Activated CD4-positive, alpha-beta T cell treated with anti-CD3 and anti-CD28 coated beads, Interleukin-2, amount 10 ng/mL, durations not matched to agents 7 days and 5 days (primary cell): ENCODE measurements at regions not wholly inside any gene's neighbourhood (a gene's known extent, or its start where the extent isn't known, plus 50 kb on each side); places are given as distances from the start of the nearest gene placed in this dataset.

ENCODE experiments used
- CTCF ChIA-PET: fragments of 350-600 bp; sonication (Branson Sonifier 250); formaldehyde crosslinking; loops from one replicate; lab custom pipeline; 2021; ENCODE audit warnings: antibody characterized with exemption; lab: Charles Lee
- POLR2A ChIA-PET: fragments of 350-600 bp; sonication (Branson Sonifier 250); formaldehyde crosslinking; loops from one replicate; lab custom pipeline; 2021; ENCODE audit warnings: antibody characterized with exemption; lab: Charles Lee
- DNase-seq: peaks from one replicate; pipeline ENCODE4 v3.0.0-alpha.2; 2020
- H3K27ac Mint-ChIP-seq: one replicate; pipeline ENCODE4 v1.8.0; 2021; ENCODE audit warnings: mild to moderate bottlenecking, moderate library complexity, mixed read lengths
- H3K27me3 Mint-ChIP-seq: one replicate; pipeline ENCODE4 v1.8.0; 2021; ENCODE audit warnings: mixed read lengths
- H3K36me3 Mint-ChIP-seq: one replicate; pipeline ENCODE4 v1.8.0; 2021; ENCODE audit warnings: low read depth, mixed read lengths
- H3K4me1 Mint-ChIP-seq: one replicate; pipeline ENCODE4 v1.8.0; 2021; ENCODE audit warnings: mixed read lengths
- H3K4me3 Mint-ChIP-seq: one replicate; pipeline ENCODE4 v1.8.0; 2021; ENCODE audit warnings: mild to moderate bottlenecking, moderate library complexity, mixed read lengths
- H3K9me3 Mint-ChIP-seq: one replicate; pipeline ENCODE4 v1.8.0; 2021; ENCODE audit warnings: mixed read lengths

DNA sequence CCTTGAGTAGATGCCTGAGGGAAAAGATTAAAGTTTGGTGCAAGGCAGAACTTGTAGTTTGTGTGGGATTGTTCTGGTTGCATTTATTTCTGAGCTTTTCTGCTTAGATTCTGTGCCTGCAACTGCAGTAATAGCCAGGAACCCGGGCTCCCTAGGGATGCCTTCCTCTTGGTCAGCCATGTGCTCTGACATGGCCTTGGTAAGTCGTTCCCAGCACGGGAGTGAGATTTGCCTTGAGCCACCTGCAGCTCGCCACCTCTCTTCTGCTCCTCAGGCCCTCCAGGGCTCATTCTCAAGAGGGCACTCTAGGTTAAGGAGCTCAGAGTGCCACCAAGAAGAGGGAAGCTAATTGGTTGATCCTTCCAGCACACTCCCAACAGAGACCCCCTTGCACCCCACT is 350.6 kb upstream of the MKI67 start:
- no peak overlapping the region for H3K27ac Mint-ChIP-seq
- POLR2A ChIA-PET, result no interaction called here
- H3K4me1 Mint-ChIP-seq, result no peaks in the 10 kb centered on the region
- H3K36me3 Mint-ChIP-seq, result no peaks in the 10 kb centered on the region
- no peak overlapping the region for H3K4me3 Mint-ChIP-seq
- CTCF ChIA-PET, result no interaction called here
- DNase-seq, result no peak
- H3K27me3 Mint-ChIP-seq, result peaks cover 2% of the 10 kb centered on the region
- H3K9me3 Mint-ChIP-seq, result no peaks in the 10 kb centered on the region

DNA sequence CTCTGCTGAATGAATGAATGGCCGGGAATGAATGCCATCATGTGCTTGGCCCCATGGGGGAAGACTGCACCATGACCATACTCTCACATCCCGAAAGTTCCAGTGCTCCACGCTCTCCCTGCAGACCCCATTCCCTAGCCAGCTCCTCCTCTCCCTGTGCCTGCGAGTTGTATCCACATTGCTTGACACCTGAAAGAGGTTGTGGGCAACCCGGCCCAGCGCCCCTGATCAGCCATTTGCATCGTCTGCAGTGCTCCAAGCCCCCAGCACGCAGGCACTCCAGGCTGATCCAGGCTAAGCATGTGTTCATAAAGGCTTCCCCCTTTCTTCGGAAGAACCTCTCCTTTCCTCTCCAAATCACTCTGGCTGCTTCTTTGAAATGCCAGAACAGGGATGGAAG is 354.4 kb upstream of the MKI67 start:
- POLR2A ChIA-PET, result no interaction called here
- Mint-ChIP-seq H3K4me3 (no peak overlapping the region), H3K36me3 (no peaks in the 10 kb centered on the region), H3K9me3 (no peaks in the 10 kb centered on the region), H3K27ac (no peak overlapping the region), H3K27me3 (peaks cover 2% of the 10 kb centered on the region), H3K4me1 (no peaks in the 10 kb centered on the region)
- CTCF ChIA-PET, result no interaction called here
- DNase-seq, result no peak

DNA sequence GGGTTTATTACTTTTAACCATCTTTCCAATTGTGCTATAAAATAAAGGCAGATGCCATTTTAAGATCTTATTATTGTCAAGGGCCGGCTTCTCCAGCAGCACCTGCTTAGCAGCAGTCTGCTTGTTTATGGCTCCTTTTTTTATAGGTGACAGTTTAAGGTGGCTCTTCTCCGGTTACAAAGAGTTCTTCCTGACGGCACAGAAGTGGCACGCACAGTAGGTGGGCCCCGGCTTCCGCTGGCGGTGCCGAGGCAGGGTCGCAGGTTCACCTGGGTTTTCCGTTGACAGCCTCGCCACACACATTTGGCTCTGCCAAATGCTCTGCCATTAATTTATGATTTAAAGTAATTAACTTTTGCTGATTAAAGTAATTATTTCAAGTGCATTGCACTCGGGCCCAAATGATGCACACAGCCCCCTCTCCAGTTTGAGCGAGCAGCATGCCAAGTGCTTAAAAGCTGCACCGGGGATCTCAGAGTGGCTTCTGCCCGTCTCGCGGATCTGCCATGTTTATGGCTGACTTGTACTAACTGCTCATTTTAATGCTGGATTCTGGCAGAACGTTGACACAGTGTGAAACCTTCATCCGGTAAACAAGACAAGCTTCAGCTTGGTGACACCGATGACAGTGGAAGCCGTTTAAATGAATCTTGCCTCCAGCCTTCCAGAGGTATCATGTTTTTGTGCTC is 355.1 kb upstream of the MKI67 start:
- POLR2A ChIA-PET, result no interaction called here
- no peak for DNase-seq
- no peak overlapping the region for H3K4me3 Mint-ChIP-seq
- CTCF ChIA-PET, result no interaction called here
- peaks cover 2% of the 10 kb centered on the region for H3K27me3 Mint-ChIP-seq
- H3K27ac Mint-ChIP-seq, result no peak overlapping the region
- no peaks in the 10 kb centered on the region for H3K36me3 Mint-ChIP-seq
- no peaks in the 10 kb centered on the region for H3K9me3 Mint-ChIP-seq
- H3K4me1 Mint-ChIP-seq, result no peaks in the 10 kb centered on the region

- Mint-ChIP-seq H3K4me3 (no peak overlapping the region), H3K27ac (no peak overlapping the region), H3K4me1 (no peaks in the 10 kb centered on the region), H3K9me3 (no peaks in the 10 kb centered on the region), H3K36me3 (no peaks in the 10 kb centered on the region), H3K27me3 (peaks cover 2% of the 10 kb centered on the region)
- CTCF ChIA-PET, result no interaction called here
- POLR2A ChIA-PET, result no interaction called here
- DNase-seq, result no peak
These were observed 355.8 kb upstream of the MKI67 start for GRCh38 chr10:128482052-128482451.

GRCh38 chr10:128483216-128483615 is 357.0 kb upstream of the MKI67 start:
- no peak for DNase-seq
- H3K9me3 Mint-ChIP-seq, result no peaks in the 10 kb centered on the region
- no peak overlapping the region for H3K27ac Mint-ChIP-seq
- H3K27me3 Mint-ChIP-seq, result peaks cover 2% of the 10 kb centered on the region
- H3K4me3 Mint-ChIP-seq, result no peak overlapping the region
- no peaks in the 10 kb centered on the region for H3K4me1 Mint-ChIP-seq
- ChIA-PET CTCF (no interaction called here), POLR2A (no interaction called here)
- no peaks in the 10 kb centered on the region for H3K36me3 Mint-ChIP-seq

DNA sequence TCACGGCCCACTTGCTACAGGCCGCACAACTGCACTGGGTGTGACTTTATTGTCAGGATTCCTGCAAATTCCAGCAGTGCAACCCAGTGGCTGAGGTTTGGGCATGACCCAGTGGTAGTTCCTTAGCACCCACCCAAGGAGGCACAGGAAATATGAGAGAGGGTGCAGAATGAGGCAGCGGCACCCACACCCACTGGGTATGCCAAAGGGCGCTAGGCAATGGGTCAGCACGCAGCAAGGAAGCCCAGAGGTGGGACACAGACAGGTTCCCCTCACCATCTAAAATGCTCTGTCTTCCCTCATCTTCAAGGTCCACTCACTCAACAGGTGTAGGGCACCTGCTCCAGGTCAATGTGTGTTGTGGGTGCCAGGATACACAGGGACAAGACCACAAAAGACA is 357.8 kb upstream of the MKI67 start:
- ChIA-PET POLR2A (no interaction called here), CTCF (no interaction called here)
- H3K4me3 Mint-ChIP-seq, result no peak overlapping the region
- no peaks in the 10 kb centered on the region for H3K36me3 Mint-ChIP-seq
- H3K27ac Mint-ChIP-seq, result no peak overlapping the region
- no peak for DNase-seq
- H3K9me3 Mint-ChIP-seq, result no peaks in the 10 kb centered on the region
- no peaks in the 10 kb centered on the region for H3K4me1 Mint-ChIP-seq
- H3K27me3 Mint-ChIP-seq, result peaks cover 2% of the 10 kb centered on the region

GRCh38 chr10:128485701-128486235 is 359.5 kb upstream of the MKI67 start:
- Mint-ChIP-seq H3K36me3 (no peaks in the 10 kb centered on the region), H3K4me3 (no peak overlapping the region), H3K27ac (no peak overlapping the region), H3K9me3 (no peaks in the 10 kb centered on the region), H3K4me1 (no peaks in the 10 kb centered on the region), H3K27me3 (no peaks in the 10 kb centered on the region)
- DNase-seq, result no peak
- CTCF ChIA-PET, result no interaction called here
- POLR2A ChIA-PET, result no interaction called here

GRCh38 chr10:128487517-128487916 is 361.3 kb upstream of the MKI67 start:
- POLR2A ChIA-PET, result no interaction called here
- no peaks in the 10 kb centered on the region for H3K27me3 Mint-ChIP-seq
- H3K27ac Mint-ChIP-seq, result no peak overlapping the region
- H3K36me3 Mint-ChIP-seq, result no peaks in the 10 kb centered on the region
- DNase-seq, result no peak
- CTCF ChIA-PET, result no interaction called here
- no peak overlapping the region for H3K4me3 Mint-ChIP-seq
- no peaks in the 10 kb centered on the region for H3K9me3 Mint-ChIP-seq
- H3K4me1 Mint-ChIP-seq, result no peaks in the 10 kb centered on the region

- ChIA-PET POLR2A (no interaction called here), CTCF (no interaction called here)
- H3K9me3 Mint-ChIP-seq, result no peaks in the 10 kb centered on the region
- H3K27me3 Mint-ChIP-seq, result no peaks in the 10 kb centered on the region
- H3K36me3 Mint-ChIP-seq, result no peaks in the 10 kb centered on the region
- DNase-seq, result no peak
- H3K27ac Mint-ChIP-seq, result peak overlapping the region; percentile 13
- H3K4me3 Mint-ChIP-seq, result no peak overlapping the region
- H3K4me1 Mint-ChIP-seq, result no peaks in the 10 kb centered on the region
These were observed 363.4 kb upstream of the MKI67 start for GRCh38 chr10:128489324-128490247.

- H3K9me3 Mint-ChIP-seq, result no peaks in the 10 kb centered on the region
- no peaks in the 10 kb centered on the region for H3K27me3 Mint-ChIP-seq
- H3K4me3 Mint-ChIP-seq, result no peak overlapping the region
- POLR2A ChIA-PET, result no interaction called here
- no peak overlapping the region for H3K27ac Mint-ChIP-seq
- CTCF ChIA-PET, result no interaction called here
- no peaks in the 10 kb centered on the region for H3K36me3 Mint-ChIP-seq
- DNase-seq, result no peak
- no peaks in the 10 kb centered on the region for H3K4me1 Mint-ChIP-seq
These were observed 365.5 kb upstream of the MKI67 start for GRCh38 chr10:128491686-128492085.

GRCh38 chr10:128493811-128494210 is 367.6 kb upstream of the MKI67 start:
- no peaks in the 10 kb centered on the region for H3K4me1 Mint-ChIP-seq
- H3K9me3 Mint-ChIP-seq, result no peaks in the 10 kb centered on the region
- DNase-seq, result no peak
- H3K4me3 Mint-ChIP-seq, result no peak overlapping the region
- no peaks in the 10 kb centered on the region for H3K27me3 Mint-ChIP-seq
- POLR2A ChIA-PET, result no interaction called here
- no peak overlapping the region for H3K27ac Mint-ChIP-seq
- no peaks in the 10 kb centered on the region for H3K36me3 Mint-ChIP-seq
- CTCF ChIA-PET, result no interaction called here

DNA sequence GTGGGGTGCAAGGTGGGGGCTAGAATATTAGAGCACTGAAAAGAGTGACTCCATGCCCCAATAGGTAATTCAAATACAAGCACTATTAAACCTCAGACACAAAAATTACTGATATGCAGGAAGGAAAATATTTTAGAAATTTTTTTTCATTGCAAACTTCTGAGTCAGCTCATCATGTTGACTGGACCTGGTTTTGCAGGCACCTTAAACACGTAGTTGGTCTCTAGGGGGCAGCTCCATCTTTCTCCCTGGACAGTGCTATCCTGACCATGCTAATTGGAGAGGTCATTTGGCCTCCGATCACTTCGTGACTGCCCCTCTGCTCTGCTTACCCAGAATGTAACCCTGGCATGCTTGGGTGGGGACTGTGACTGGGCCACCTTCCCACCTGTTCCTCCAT is 368.4 kb upstream of the MKI67 start:
- no peaks in the 10 kb centered on the region for H3K9me3 Mint-ChIP-seq
- ChIA-PET CTCF (no interaction called here), POLR2A (no interaction called here)
- H3K4me1 Mint-ChIP-seq, result no peaks in the 10 kb centered on the region
- no peak overlapping the region for H3K27ac Mint-ChIP-seq
- no peak for DNase-seq
- no peak overlapping the region for H3K4me3 Mint-ChIP-seq
- no peaks in the 10 kb centered on the region for H3K36me3 Mint-ChIP-seq
- H3K27me3 Mint-ChIP-seq, result no peaks in the 10 kb centered on the region

GRCh38 chr10:128497660-128498377 is 371.6 kb upstream of the MKI67 start:
- POLR2A ChIA-PET, result no interaction called here
- Mint-ChIP-seq H3K27me3 (no peaks in the 10 kb centered on the region), H3K9me3 (no peaks in the 10 kb centered on the region), H3K4me3 (no peak overlapping the region), H3K27ac (no peak overlapping the region), H3K36me3 (no peaks in the 10 kb centered on the region), H3K4me1 (no peaks in the 10 kb centered on the region)
- no peak for DNase-seq
- CTCF ChIA-PET, result interaction anchor here (0.6 kb wide), 1 partner anchor 1058 kb away, joined by 3 read pairs; no protein-coding TSS in a partner anchor
